OCI-LY3 (cell line): ENCODE measurements at regions not wholly inside any gene's neighbourhood (a gene's known extent, or its start where the extent isn't known, plus 50 kb on each side); places are given as distances from the start of the nearest gene placed in this dataset.

Experiments
- EZH2phosphoT487 ChIP-seq: fragments of 200-600 bp; shearing (Covaris generic); IDR thresholded peaks from 2 replicates; pipeline ENCODE4 v1.6.1; 2018; ENCODE audit warnings: antibody characterized with exemption, mixed run types, low read depth
- TF ChIP-seq, protein P1 (sequence below): fragments of 200-600, 300-600 bp; sonication (generic); IDR thresholded peaks from 2 replicates; pipeline ENCODE4 v1.5.1; 2014; ENCODE audit warnings: antibody characterized with exemption, low read length, low read depth

- TF ChIP-seq, protein P1, sequence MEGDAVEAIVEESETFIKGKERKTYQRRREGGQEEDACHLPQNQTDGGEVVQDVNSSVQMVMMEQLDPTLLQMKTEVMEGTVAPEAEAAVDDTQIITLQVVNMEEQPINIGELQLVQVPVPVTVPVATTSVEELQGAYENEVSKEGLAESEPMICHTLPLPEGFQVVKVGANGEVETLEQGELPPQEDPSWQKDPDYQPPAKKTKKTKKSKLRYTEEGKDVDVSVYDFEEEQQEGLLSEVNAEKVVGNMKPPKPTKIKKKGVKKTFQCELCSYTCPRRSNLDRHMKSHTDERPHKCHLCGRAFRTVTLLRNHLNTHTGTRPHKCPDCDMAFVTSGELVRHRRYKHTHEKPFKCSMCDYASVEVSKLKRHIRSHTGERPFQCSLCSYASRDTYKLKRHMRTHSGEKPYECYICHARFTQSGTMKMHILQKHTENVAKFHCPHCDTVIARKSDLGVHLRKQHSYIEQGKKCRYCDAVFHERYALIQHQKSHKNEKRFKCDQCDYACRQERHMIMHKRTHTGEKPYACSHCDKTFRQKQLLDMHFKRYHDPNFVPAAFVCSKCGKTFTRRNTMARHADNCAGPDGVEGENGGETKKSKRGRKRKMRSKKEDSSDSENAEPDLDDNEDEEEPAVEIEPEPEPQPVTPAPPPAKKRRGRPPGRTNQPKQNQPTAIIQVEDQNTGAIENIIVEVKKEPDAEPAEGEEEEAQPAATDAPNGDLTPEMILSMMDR: no peak
- no peak for TF ChIP-seq EZH2phosphoT487
Measured at GRCh38 chr17:79428988-79429387, 181.9 kb downstream of the RBFOX3 start.
